K562 (cell line): ENCODE measurements at regions not wholly inside any gene's neighbourhood (a gene's known extent, or its start where the extent isn't known, plus 50 kb on each side); places are given as distances from the start of the nearest gene placed in this dataset.

ENCODE experiments used
- ATAC-seq: fragments of 200-7000 bp; cut with Tn5 transposase; 3 replicates; pipeline ENCODE4 v1.9.1; 2020; ENCODE audit warnings: moderate library complexity
- BruUV-seq: library from RNA; stranded (reverse); fragments of 400-500 nt; replicated peaks from 2 replicates; lab custom pipeline; 2021; lab: Mats Ljungman, UMichigan
- CTCF ChIA-PET: fragments of 300-600 bp; formaldehyde crosslinking; extraction: SDS; loops from one replicate; lab custom pipeline; 2021; ENCODE audit warnings: low intra/inter-chr PET ratio; lab: Yijun Ruan, JAX
- POLR2A ChIA-PET: fragments of 300-600, 350-650 bp; sonication (Branson Sonifier 250); formaldehyde crosslinking; extraction: SDS; loops from one replicate; lab custom pipeline; 2021; ENCODE audit warnings: antibody characterized with exemption, inconsistent platforms; lab: Yijun Ruan, JAX
- DNase-seq, 4 experiments: peaks; one replicate each; pipeline versions ENCODE4 v3.0.0 to v3.0.0-alpha.2; 2011 to 2018; ENCODE audit warnings: low spot score in 3 of 4, mixed read lengths in 3 of 4; ENCODE audit errors: extremely low read depth in 1 of 4
- FAIRE-seq: peaks from 2 replicates; lab custom pipeline; 2011; peaks lifted over from hg19 to GRCh38; lab: Jason Lieb, UNC
- H2AFZ ChIP-seq: 2 replicates; pipeline ENCODE4 v1.6.0; 2011; ENCODE audit warnings: low read depth, low read length, control low read depth, inconsistent platforms
- H3K27ac ChIP-seq: fragments of 200-600 bp; 3 replicates; pipeline ENCODE4 v1.8.0; 2011; ENCODE audit warnings: low read depth, mild to moderate bottlenecking, control low read depth, inconsistent platforms, low read length, moderate library complexity, mixed read lengths; ENCODE audit errors: extremely low read depth
- H3K27me3 ChIP-seq, 2 experiments: fragments of 300-600 bp in 1 of 2; 2 replicates in 1 of 2; 3 replicates in 1 of 2; pipeline versions ENCODE4 v1.6.0 to v1.8.0; 2011; ENCODE audit warnings: inconsistent platforms in 2 of 2, low read length in 2 of 2, mild to moderate bottlenecking in 1 of 2, mixed read lengths in 1 of 2, moderate library complexity in 1 of 2; ENCODE audit not compliant: control insufficient read depth in 2 of 2, insufficient read depth in 2 of 2
- H3K36me3 ChIP-seq: fragments of 300-600 bp; 3 replicates; pipeline ENCODE4 v1.8.0; 2011; ENCODE audit warnings: mild to moderate bottlenecking, low read length, inconsistent platforms; ENCODE audit not compliant: control insufficient read depth, insufficient read depth
- H3K4me1 ChIP-seq, 2 experiments: fragments of 200-600 bp in 1 of 2; replicated peaks in 1 of 2; 2 replicates in 1 of 2; 3 replicates in 1 of 2; pipeline versions ENCODE4 v1.5.1 to v1.8.0; 2011; ENCODE audit warnings: inconsistent platforms in 2 of 2, low read length in 2 of 2, mild to moderate bottlenecking in 1 of 2, mixed read lengths in 1 of 2, moderate library complexity in 1 of 2; ENCODE audit not compliant: control insufficient read depth in 2 of 2, insufficient read depth in 2 of 2
- H3K4me2 ChIP-seq: 2 replicates; pipeline ENCODE4 v1.6.1; 2011; ENCODE audit warnings: low read length, control low read depth, inconsistent platforms, mixed read lengths; ENCODE audit not compliant: insufficient read depth
- H3K4me3 ChIP-seq: fragments of 200-600 bp; sonication (generic), shearing (Covaris generic); 2 replicates; pipeline ENCODE4 v1.5.1; 2016; ENCODE audit warnings: control low read depth, inconsistent platforms
- H3K79me2 ChIP-seq: fragments of 200-600 bp; 3 replicates; pipeline ENCODE4 v1.8.0; 2011; ENCODE audit warnings: low read length, inconsistent platforms; ENCODE audit not compliant: control insufficient read depth, insufficient read depth
- H3K9ac ChIP-seq, 2 experiments: 2 replicates each; pipeline versions ENCODE4 v1.6.0 to v1.6.1; 2011; ENCODE audit warnings: low read depth in 2 of 2, low read length in 2 of 2, control low read depth in 1 of 2, inconsistent platforms in 1 of 2, mild to moderate bottlenecking in 1 of 2, mixed read lengths in 1 of 2; ENCODE audit not compliant: insufficient read depth in 1 of 2
- H3K9me1 ChIP-seq: one replicate; pipeline ENCODE4 v1.6.0; 2011; ENCODE audit warnings: inconsistent platforms, mild to moderate bottlenecking, low read length, moderate library complexity; ENCODE audit not compliant: control insufficient read depth, insufficient read depth
- H3K9me3 ChIP-seq: replicated peaks from 2 replicates; pipeline ENCODE4 v1.5.1; 2011; ENCODE audit warnings: low read depth, low read length, inconsistent platforms; ENCODE audit not compliant: control insufficient read depth, insufficient read depth
- H4K20me1 ChIP-seq: replicated peaks from 2 replicates; pipeline ENCODE4 v1.6.1; 2011; ENCODE audit warnings: low read length, inconsistent platforms, mixed read lengths; ENCODE audit not compliant: control insufficient read depth, insufficient read depth
- RFX5 ChIP-seq: IDR thresholded peaks from 2 replicates; pipeline ENCODE4 v1.6.1; 2011; ENCODE audit warnings: low read depth, mild to moderate bottlenecking, improper control_type of control experiment, low read length
- SMAD4 ChIP-seq: fragments of 250-450 bp; sonication (Bioruptor Pico); conservative IDR thresholded peaks from 2 replicates; pipeline ENCODE4 v1.8.0; 2021; ENCODE audit warnings: inconsistent platforms, mild to moderate bottlenecking, moderate library complexity
- TEAD2 ChIP-seq: fragments of 450-650 bp; IDR thresholded peaks from 2 replicates; pipeline ENCODE4 v1.6.1; 2016; ENCODE audit warnings: missing genetic modification characterization, control low read depth, missing compliant biosample characterization
- ZNF24 ChIP-seq: fragments of 450-650 bp; IDR thresholded peaks from 2 replicates; pipeline ENCODE4 v1.6.1; 2016
- ZNF354B ChIP-seq: fragments of 250-450 bp; sonication (Bioruptor Pico); IDR thresholded peaks from 2 replicates; pipeline ENCODE4 v1.4.0; 2020
- WGBS: fragments of 100-300 bp; shearing (Covaris generic); methylation state at CpG from one replicate; pipeline ENCODE4 v1.1.6; 2016; ENCODE audit warnings: low coverage, mixed read lengths; ENCODE audit not compliant: insufficient coverage; ENCODE audit errors: missing lambda C conversion rate; 5-methylcytosine and 5-hydroxymethylcytosine counted together
- in situ Hi-C: fragments of 300-500 bp; cut with MboI; formaldehyde crosslinking; loops from 4 replicates; pipeline ENCODE4 v1.15.0; 2018; ENCODE audit warnings: inconsistent platforms, mixed read lengths
- intact Hi-C: fragments of 100-400 bp; cut with micrococcal nuclease; formaldehyde crosslinking; loops from 2 replicates; pipeline ENCODE4 v1.14.2; 2022
- TF ChIP-seq, protein P1 (sequence below): sonication (generic); formaldehyde crosslinking; IDR thresholded peaks from 2 replicates; pipeline ENCODE4 v1.8.1; 2022; ENCODE audit warnings: missing genetic modification reagents
- TF ChIP-seq, protein P2 (sequence below): fragments of 450-650 bp; formaldehyde crosslinking; IDR thresholded peaks from 2 replicates; pipeline ENCODE4 v1.4.0; 2020; ENCODE audit warnings: mild to moderate bottlenecking, moderate library complexity
- TF ChIP-seq, protein P3 (sequence below): fragments of 250-450 bp; sonication (Bioruptor Pico); IDR thresholded peaks from 2 replicates; pipeline ENCODE4 v1.8.0; 2021; ENCODE audit warnings: moderate library complexity, mild to moderate bottlenecking, inconsistent platforms
- TF ChIP-seq, protein P4 (sequence below), 2 experiments: IDR thresholded peaks; 2 replicates each; pipeline ENCODE4 v1.6.1; 2012; ENCODE audit warnings: improper control_type of control experiment in 2 of 2, low read depth in 2 of 2, low read length in 2 of 2, borderline replicate concordance in 1 of 2

DNA sequence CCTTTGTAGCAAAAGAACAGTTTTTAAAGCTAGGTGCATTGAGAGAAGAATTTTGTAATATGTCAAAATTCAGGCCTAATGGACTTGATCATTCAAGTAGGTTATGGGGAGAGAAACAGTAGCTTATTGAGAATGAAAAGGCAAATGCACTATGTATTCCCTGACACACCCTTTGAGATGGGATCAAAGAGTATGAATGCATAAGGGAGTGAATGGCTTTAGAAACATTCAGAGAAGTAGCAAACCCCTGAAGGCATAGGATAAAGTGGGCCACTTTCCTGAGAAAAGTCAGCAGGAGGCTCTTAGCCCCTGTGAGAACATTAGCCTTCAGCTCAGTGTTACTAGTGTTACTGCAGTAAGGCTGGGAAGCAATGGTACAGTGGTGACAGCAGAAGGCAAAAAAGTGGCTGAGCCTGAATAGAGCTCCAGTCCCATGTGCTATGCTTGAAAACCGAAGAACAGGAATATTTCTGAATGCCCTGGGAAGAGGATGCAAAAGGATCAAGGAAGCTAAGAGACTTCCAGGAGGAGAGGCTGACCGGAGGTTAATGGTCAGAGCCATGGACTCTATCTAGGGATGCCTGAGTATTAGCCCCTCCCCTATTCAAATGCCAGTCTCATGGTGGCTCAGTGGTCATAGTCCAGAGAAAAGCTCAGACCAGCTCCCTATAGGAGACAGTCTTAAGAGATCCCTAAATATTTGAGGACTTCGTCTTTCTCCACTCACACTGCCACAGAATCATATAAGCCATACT is 218.2 kb upstream of the SGO1 start:
- no peak for FAIRE-seq
- POLR2A ChIA-PET = interaction anchor here (0.7 to 1.6 kb wide), 5 partner anchors 10 to 234 kb away, joined by 3 to 4 read pairs (median 3); no protein-coding TSS in a partner anchor

More for the DNA sequence above, 218.2 kb upstream of the SGO1 start:
- H3K9me3 ChIP-seq = no peaks in the 10 kb centered on the region
- TF ChIP-seq, protein P1, sequence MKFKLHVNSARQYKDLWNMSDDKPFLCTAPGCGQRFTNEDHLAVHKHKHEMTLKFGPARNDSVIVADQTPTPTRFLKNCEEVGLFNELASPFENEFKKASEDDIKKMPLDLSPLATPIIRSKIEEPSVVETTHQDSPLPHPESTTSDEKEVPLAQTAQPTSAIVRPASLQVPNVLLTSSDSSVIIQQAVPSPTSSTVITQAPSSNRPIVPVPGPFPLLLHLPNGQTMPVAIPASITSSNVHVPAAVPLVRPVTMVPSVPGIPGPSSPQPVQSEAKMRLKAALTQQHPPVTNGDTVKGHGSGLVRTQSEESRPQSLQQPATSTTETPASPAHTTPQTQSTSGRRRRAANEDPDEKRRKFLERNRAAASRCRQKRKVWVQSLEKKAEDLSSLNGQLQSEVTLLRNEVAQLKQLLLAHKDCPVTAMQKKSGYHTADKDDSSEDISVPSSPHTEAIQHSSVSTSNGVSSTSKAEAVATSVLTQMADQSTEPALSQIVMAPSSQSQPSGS (CRISPR knock-in tag) = no peak
- TF ChIP-seq SMAD4 (CRISPR knock-in tag) (no peak), ZNF354B (CRISPR knock-in tag) (no peak), ZNF24 (no peak), RFX5 (no peak), TEAD2 (tag) (no peak)
- TF ChIP-seq, protein P2, sequence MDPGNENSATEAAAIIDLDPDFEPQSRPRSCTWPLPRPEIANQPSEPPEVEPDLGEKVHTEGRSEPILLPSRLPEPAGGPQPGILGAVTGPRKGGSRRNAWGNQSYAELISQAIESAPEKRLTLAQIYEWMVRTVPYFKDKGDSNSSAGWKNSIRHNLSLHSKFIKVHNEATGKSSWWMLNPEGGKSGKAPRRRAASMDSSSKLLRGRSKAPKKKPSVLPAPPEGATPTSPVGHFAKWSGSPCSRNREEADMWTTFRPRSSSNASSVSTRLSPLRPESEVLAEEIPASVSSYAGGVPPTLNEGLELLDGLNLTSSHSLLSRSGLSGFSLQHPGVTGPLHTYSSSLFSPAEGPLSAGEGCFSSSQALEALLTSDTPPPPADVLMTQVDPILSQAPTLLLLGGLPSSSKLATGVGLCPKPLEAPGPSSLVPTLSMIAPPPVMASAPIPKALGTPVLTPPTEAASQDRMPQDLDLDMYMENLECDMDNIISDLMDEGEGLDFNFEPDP (CRISPR knock-in tag) = no peak
- TF ChIP-seq, protein P3, sequence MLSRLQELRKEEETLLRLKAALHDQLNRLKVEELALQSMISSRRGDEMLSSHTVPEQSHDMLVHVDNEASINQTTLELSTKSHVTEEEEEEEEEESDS (CRISPR knock-in tag) = no peak
- TF ChIP-seq, protein P4, sequence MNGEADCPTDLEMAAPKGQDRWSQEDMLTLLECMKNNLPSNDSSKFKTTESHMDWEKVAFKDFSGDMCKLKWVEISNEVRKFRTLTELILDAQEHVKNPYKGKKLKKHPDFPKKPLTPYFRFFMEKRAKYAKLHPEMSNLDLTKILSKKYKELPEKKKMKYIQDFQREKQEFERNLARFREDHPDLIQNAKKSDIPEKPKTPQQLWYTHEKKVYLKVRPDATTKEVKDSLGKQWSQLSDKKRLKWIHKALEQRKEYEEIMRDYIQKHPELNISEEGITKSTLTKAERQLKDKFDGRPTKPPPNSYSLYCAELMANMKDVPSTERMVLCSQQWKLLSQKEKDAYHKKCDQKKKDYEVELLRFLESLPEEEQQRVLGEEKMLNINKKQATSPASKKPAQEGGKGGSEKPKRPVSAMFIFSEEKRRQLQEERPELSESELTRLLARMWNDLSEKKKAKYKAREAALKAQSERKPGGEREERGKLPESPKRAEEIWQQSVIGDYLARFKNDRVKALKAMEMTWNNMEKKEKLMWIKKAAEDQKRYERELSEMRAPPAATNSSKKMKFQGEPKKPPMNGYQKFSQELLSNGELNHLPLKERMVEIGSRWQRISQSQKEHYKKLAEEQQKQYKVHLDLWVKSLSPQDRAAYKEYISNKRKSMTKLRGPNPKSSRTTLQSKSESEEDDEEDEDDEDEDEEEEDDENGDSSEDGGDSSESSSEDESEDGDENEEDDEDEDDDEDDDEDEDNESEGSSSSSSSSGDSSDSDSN (IDR thresholded peaks at IDR 0.05; ENCODE audit: borderline replicate concordance in 1 of 2, low read depth in 2 of 2, low read length in 2 of 2) = no peak
- no peak overlapping the region for H3K9ac ChIP-seq
- no peak for DNase-seq
- no peak for ATAC-seq
- in situ Hi-C loops = no loop called here
- WGBS = 4% methylated on average over 3 of the region's 3 CpGs
- no peak overlapping the region for H2AFZ ChIP-seq
- CTCF ChIA-PET = no interaction called here
- no peaks in the 10 kb centered on the region for H3K4me1 ChIP-seq
- H4K20me1 ChIP-seq = no peaks in the 10 kb centered on the region
- no peaks in the 10 kb centered on the region; a peak in 1 of 5 replicates for H3K27me3 ChIP-seq
- intact Hi-C loops = no loop called here
- H3K4me2 ChIP-seq = no peak overlapping the region
- H3K9me1 ChIP-seq = no peaks in the 10 kb centered on the region
- H3K79me2 ChIP-seq = no peaks in the 10 kb centered on the region
- no TSS peak for BruUV-seq
- H3K4me3 ChIP-seq = no peak overlapping the region
- H3K36me3 ChIP-seq = no peaks in the 10 kb centered on the region
- H3K27ac ChIP-seq = no peak overlapping the region
